ENCODE measurements at regions not wholly inside any gene's neighbourhood (a gene's known extent, or its start where the extent isn't known, plus 50 kb on each side); places are given as distances from the start of the nearest gene placed in this dataset.

DNA sequence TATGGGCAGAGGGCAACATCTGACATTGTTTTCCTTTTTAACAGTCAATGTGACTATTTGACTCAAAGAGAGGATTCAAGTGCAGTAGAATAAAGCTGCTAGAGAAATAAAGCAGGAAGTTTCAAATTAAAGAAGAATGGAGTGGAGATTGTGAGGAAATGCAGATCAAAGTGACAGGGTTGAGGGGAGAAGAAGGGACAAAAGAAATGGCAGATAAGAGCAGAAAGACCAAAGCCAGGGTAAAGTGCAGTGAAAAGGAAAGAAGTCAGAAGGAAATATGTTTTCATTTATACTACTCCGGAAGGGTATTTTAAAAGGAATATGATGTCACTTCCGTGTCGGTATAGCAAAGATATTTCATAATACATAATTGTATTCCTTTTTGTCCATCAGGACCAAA is 297.5 kb upstream of the CRIM1 start:
- Mint-ChIP-seq H3K27ac (ENCODE audit: unreplicated experiment) (no peak overlapping the region), H3K4me3 (ENCODE audit: unreplicated experiment) (no peak overlapping the region), H3K27me3 (ENCODE audit: low read depth) (peaks cover 20% of the 10 kb centered on the region), H3K4me1 (ENCODE audit: low read depth) (no peaks in the 10 kb centered on the region), H3K9me3 (ENCODE audit: low read depth) (no peaks in the 10 kb centered on the region), H3K36me3 (ENCODE audit: low read depth) (no peaks in the 10 kb centered on the region)
- TF ChIP-seq CTCF (IDR thresholded peaks at IDR 0.05): no peak
- no peak for DNase-seq (ENCODE audit: low spot score)

DNA sequence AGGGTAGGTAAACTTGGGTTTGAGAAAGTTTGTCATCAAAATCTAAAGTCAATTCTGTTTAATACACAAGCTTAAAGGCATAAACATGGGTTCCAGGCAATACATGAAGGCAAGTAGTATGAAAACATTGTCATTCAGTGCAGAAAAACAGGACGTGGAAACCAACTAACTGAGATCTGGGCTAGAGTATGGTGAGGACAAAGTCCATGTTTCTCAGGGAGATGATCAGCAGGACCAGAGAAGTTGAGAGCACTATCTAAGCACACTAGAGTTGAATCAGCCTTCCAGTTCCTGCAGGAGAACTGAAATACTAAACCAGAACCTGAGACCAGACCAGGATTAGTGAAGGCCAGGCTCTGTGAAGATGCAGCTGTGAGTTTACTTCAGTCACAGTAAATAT is 302.8 kb upstream of the CRIM1 start:
- no peak overlapping the region for H3K27ac Mint-ChIP-seq (ENCODE audit: unreplicated experiment)
- no peak for DNase-seq (ENCODE audit: low spot score)
- H3K27me3 Mint-ChIP-seq (ENCODE audit: low read depth): peaks cover 8% of the 10 kb centered on the region
- no peaks in the 10 kb centered on the region for H3K36me3 Mint-ChIP-seq (ENCODE audit: low read depth)
- TF ChIP-seq CTCF (IDR thresholded peaks at IDR 0.05): no peak
- no peak overlapping the region for H3K4me3 Mint-ChIP-seq (ENCODE audit: unreplicated experiment)
- H3K4me1 Mint-ChIP-seq (ENCODE audit: low read depth): no peaks in the 10 kb centered on the region
- H3K9me3 Mint-ChIP-seq (ENCODE audit: low read depth): peaks cover 14% of the 10 kb centered on the region

DNA sequence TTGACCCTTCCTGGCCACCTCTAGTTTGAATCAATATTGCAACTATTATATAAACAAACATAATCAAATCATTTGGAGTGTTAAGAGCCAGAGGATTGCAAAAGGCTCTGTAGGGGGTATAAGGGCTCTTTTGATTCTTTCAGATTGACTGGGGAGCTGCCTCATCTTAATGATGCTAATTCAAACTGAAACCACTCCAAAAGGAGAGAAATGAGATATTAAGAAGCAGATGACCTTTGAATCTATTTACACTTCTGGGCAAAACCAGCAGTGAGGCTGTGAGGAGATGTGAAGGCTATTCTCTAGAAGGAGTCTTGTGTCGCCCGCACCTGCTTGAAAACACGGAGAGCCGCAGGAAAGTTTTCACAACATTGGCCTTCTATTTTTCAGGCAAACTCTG is 311.2 kb upstream of the CRIM1 start:
- no peak for TF ChIP-seq CTCF (IDR thresholded peaks at IDR 0.05)
- H3K4me1 Mint-ChIP-seq (ENCODE audit: low read depth): no peaks in the 10 kb centered on the region
- no peak overlapping the region for H3K27ac Mint-ChIP-seq (ENCODE audit: unreplicated experiment)
- no peaks in the 10 kb centered on the region for H3K36me3 Mint-ChIP-seq (ENCODE audit: low read depth)
- no peaks in the 10 kb centered on the region for H3K9me3 Mint-ChIP-seq (ENCODE audit: low read depth)
- DNase-seq (ENCODE audit: low spot score): no peak
- no peak overlapping the region for H3K4me3 Mint-ChIP-seq (ENCODE audit: unreplicated experiment)
- H3K27me3 Mint-ChIP-seq (ENCODE audit: low read depth): peaks cover 21% of the 10 kb centered on the region

DNA sequence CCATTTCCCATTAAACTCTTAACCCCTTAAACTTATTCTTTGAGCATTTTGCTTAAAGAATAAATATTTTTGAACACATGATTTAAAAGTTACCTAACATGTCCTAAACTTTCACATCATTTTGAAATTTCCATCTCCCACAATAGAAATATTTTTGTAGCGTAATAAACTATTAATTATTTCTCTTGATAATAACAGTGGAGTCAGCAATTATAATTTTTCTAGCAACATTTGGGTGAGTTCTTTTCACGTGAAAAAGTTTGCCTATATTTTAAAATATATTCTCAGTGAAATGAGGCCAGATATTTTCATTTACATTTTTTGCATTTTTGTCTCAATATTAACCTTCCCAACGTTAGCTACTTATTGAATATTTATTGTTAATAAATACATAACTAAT is 320.4 kb upstream of the CRIM1 start:
- H3K36me3 Mint-ChIP-seq (ENCODE audit: low read depth): no peaks in the 10 kb centered on the region
- no peak for DNase-seq (ENCODE audit: low spot score)
- H3K27me3 Mint-ChIP-seq (ENCODE audit: low read depth): peaks cover 5% of the 10 kb centered on the region
- no peak overlapping the region for H3K27ac Mint-ChIP-seq (ENCODE audit: unreplicated experiment)
- H3K4me3 Mint-ChIP-seq (ENCODE audit: unreplicated experiment): no peak overlapping the region
- H3K9me3 Mint-ChIP-seq (ENCODE audit: low read depth): peaks cover 3% of the 10 kb centered on the region
- no peak for TF ChIP-seq CTCF (IDR thresholded peaks at IDR 0.05)
- no peaks in the 10 kb centered on the region for H3K4me1 Mint-ChIP-seq (ENCODE audit: low read depth)

GRCh38 chr2:36032046-36032445 is 323.5 kb upstream of the CRIM1 start:
- Mint-ChIP-seq H3K4me1 (ENCODE audit: low read depth) (no peaks in the 10 kb centered on the region), H3K27me3 (ENCODE audit: low read depth) (peaks cover 12% of the 10 kb centered on the region), H3K27ac (ENCODE audit: unreplicated experiment) (no peak overlapping the region), H3K4me3 (ENCODE audit: unreplicated experiment) (no peak overlapping the region), H3K9me3 (ENCODE audit: low read depth) (peaks cover 3% of the 10 kb centered on the region), H3K36me3 (ENCODE audit: low read depth) (no peaks in the 10 kb centered on the region)
- DNase-seq (ENCODE audit: low spot score): no peak
- TF ChIP-seq CTCF (IDR thresholded peaks at IDR 0.05): no peak
